NT2/D1 (cell line): ENCODE measurements at regions not wholly inside any gene's neighbourhood (a gene's known extent, or its start where the extent isn't known, plus 50 kb on each side); places are given as distances from the start of the nearest gene placed in this dataset.

ENCODE experiments used
- SUZ12 ChIP-seq: IDR thresholded peaks from 2 replicates; pipeline ENCODE4 v1.6.1; 2011; ENCODE audit not compliant: insufficient read length, insufficient read depth; ENCODE audit errors: extremely low read depth
- ZNF274 ChIP-seq: IDR thresholded peaks from 2 replicates; pipeline ENCODE4 v1.6.1; 2011; ENCODE audit warnings: mild to moderate bottlenecking, low read depth, low read length

DNA sequence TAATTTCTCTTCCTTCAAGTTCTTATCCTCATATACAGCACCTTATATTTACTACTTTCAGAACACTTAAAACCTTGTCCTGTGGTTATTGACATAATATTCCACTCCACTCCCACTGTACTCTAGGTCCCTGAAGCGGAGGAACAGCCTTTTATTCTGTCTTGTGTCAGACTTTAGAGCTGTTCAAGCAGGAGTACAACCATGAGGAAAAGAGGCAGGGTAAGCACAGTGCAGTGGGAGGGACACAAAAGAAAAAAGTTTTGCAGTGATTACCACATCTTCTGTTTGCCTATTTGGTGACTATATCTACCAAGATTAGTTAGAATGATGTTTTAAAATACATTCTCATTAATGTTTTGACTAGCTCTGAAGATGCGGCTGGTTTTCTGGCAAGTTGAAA, 122.0 kb upstream of the CEP126 start:
- TF ChIP-seq SUZ12, result no peak
- no peak for TF ChIP-seq ZNF274
